Glutamatergic neuron (in vitro differentiated cells): ENCODE measurements at regions not wholly inside any gene's neighbourhood (a gene's known extent, or its start where the extent isn't known, plus 50 kb on each side); places are given as distances from the start of the nearest gene placed in this dataset.

ENCODE experiments used
- DNase-seq: peaks from one replicate; pipeline ENCODE4 v3.0.0; 2022
- H3K27ac Mint-ChIP-seq: one replicate; pipeline ENCODE4 v1.8.0; 2020; ENCODE audit warnings: mild to moderate bottlenecking, mixed read lengths, inconsistent platforms; ENCODE audit not compliant: unreplicated experiment
- H3K27me3 Mint-ChIP-seq: one replicate; pipeline ENCODE4 v1.8.0; 2020; ENCODE audit warnings: mild to moderate bottlenecking, moderate library complexity, mixed read lengths, inconsistent platforms; ENCODE audit not compliant: unreplicated experiment
- H3K36me3 Mint-ChIP-seq: one replicate; pipeline ENCODE4 v1.8.0; 2020; ENCODE audit warnings: mild to moderate bottlenecking, mixed read lengths, inconsistent platforms; ENCODE audit not compliant: unreplicated experiment
- H3K4me1 Mint-ChIP-seq: one replicate; pipeline ENCODE4 v1.8.0; 2020; ENCODE audit warnings: mild to moderate bottlenecking, low read depth, mixed read lengths, inconsistent platforms; ENCODE audit not compliant: unreplicated experiment
- H3K4me3 Mint-ChIP-seq: one replicate; pipeline ENCODE4 v1.8.0; 2020; ENCODE audit warnings: mild to moderate bottlenecking, mixed read lengths, inconsistent platforms; ENCODE audit not compliant: unreplicated experiment
- H3K9me3 Mint-ChIP-seq: one replicate; pipeline ENCODE4 v1.8.0; 2020; ENCODE audit warnings: mild to moderate bottlenecking, moderate library complexity, mixed read lengths, inconsistent platforms; ENCODE audit not compliant: unreplicated experiment
- CTCF ChIP-seq: fragments of 200-600 bp; sonication (generic); IDR thresholded peaks from one replicate; pipeline ENCODE4 v1.5.0; 2021; ENCODE audit not compliant: partially characterized antibody, unreplicated experiment

- H3K27ac Mint-ChIP-seq: no peak overlapping the region
- no peak for DNase-seq
- no peaks in the 10 kb centered on the region for H3K36me3 Mint-ChIP-seq
- no peaks in the 10 kb centered on the region for H3K9me3 Mint-ChIP-seq
- no peak for TF ChIP-seq CTCF
- no peaks in the 10 kb centered on the region for H3K4me1 Mint-ChIP-seq
- no peak overlapping the region for H3K4me3 Mint-ChIP-seq
- H3K27me3 Mint-ChIP-seq: no peaks in the 10 kb centered on the region
Observed at GRCh38 chr3:5466717-5467116, 279.2 kb downstream of the EDEM1 start.

DNA sequence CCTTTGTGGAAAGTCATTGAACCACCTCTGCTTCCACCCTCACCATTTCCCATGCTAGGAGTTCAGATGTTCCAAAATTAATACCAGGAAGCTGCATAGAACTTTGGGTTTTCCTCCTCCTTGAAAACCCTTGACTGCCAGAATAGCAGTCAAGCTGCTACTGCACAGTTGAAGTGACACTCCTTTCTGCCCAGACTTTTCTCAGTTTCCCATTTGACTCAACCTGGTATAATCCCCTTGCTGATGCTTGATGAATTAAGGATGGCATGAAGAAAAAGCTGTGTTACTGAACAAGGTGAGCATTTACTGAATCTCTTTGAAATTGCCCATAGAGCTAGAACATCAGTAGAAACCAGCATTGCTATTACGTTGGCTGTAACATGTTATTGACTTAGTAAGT, 286.0 kb downstream of the EDEM1 start:
- DNase-seq: no peak
- Mint-ChIP-seq H3K4me1 (no peaks in the 10 kb centered on the region), H3K9me3 (no peaks in the 10 kb centered on the region), H3K27me3 (no peaks in the 10 kb centered on the region), H3K27ac (no peak overlapping the region), H3K4me3 (no peak overlapping the region), H3K36me3 (no peaks in the 10 kb centered on the region)
- TF ChIP-seq CTCF: no peak

DNA sequence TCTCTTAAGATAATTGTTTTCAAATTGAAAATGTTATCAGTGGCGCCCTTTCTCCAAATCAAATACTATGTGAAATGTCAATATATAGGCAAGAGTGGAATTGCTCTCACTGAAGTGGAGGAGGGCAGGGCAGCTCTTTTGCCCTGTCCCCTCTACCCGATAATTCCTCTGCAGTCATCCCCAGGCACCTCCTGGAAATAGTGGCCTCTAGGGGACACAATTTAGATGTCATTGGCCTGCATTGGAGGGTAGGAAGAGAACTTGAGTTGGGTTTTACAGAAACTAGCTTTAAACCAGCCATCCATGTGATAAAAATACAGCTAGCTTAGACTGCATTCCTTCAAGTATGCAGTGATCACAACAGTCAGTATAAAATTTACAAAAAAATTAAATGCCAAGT, 288.9 kb downstream of the EDEM1 start:
- H3K9me3 Mint-ChIP-seq: no peaks in the 10 kb centered on the region
- no peak for DNase-seq
- H3K4me1 Mint-ChIP-seq: no peaks in the 10 kb centered on the region
- H3K27ac Mint-ChIP-seq: no peak overlapping the region
- TF ChIP-seq CTCF: no peak
- no peak overlapping the region for H3K4me3 Mint-ChIP-seq
- H3K36me3 Mint-ChIP-seq: no peaks in the 10 kb centered on the region
- H3K27me3 Mint-ChIP-seq: no peaks in the 10 kb centered on the region

GRCh38 chr3:5479229-5479799, 291.8 kb downstream of the EDEM1 start:
- H3K4me3 Mint-ChIP-seq: no peak overlapping the region
- H3K27me3 Mint-ChIP-seq: no peaks in the 10 kb centered on the region
- H3K9me3 Mint-ChIP-seq: no peaks in the 10 kb centered on the region
- no peak overlapping the region for H3K27ac Mint-ChIP-seq
- no peaks in the 10 kb centered on the region for H3K36me3 Mint-ChIP-seq
- H3K4me1 Mint-ChIP-seq: no peaks in the 10 kb centered on the region
- TF ChIP-seq CTCF: no peak
- no peak for DNase-seq

DNA sequence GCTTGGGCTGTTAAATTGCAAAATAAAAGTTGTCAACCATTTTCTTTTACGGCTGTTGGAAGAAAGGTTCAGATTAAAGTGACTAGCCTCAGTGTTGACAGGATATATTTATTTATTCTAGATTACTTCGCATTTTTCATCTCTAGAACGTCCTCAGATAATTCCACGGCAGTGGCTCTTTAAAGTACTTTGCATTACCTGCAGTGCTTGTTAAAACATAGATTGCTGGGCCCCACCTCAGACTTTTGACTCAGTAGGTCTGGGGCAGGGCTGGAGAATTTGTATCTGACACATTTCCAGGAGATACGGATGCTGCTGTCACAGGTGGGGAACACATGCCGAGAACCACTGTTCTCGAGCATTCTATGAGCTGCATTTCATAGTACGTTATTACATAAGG, 292.7 kb downstream of the EDEM1 start:
- Mint-ChIP-seq H3K36me3 (no peaks in the 10 kb centered on the region), H3K9me3 (no peaks in the 10 kb centered on the region), H3K4me1 (no peaks in the 10 kb centered on the region), H3K4me3 (no peak overlapping the region), H3K27me3 (no peaks in the 10 kb centered on the region), H3K27ac (no peak overlapping the region)
- no peak for DNase-seq
- no peak for TF ChIP-seq CTCF
